ENCODE measurements at regions not wholly inside any gene's neighbourhood (a gene's known extent, or its start where the extent isn't known, plus 50 kb on each side); places are given as distances from the start of the nearest gene placed in this dataset.

DNA sequence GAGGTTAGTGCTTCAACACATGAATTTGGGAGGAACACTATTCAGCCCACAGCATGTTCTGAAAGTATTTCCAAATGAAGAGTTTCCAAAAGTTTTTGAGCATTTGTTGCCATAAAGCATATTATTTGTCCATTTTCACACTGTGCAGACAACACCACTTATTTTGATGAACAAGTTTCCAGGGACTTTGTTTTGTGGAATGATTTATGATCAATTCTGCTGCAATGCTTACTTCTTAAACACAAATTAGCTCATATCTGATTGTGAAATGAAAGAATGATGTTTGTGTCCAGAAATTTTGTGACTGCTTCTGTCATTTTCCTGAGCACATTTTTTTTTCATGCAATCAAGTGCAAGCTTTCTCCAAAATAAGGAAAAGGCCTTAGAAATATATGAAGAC, 205.3 kb downstream of the RAP2A start:
- DNase-seq = no peak

- no peak for DNase-seq
These were observed 206.3 kb downstream of the RAP2A start for GRCh38 chr13:97640268-97640667.

- DNase-seq = no peak
These were observed 214.4 kb downstream of the RAP2A start for GRCh38 chr13:97648171-97648880.

- no peak for DNase-seq
These were observed 214.9 kb downstream of the RAP2A start for GRCh38 chr13:97648881-97649224.

DNA sequence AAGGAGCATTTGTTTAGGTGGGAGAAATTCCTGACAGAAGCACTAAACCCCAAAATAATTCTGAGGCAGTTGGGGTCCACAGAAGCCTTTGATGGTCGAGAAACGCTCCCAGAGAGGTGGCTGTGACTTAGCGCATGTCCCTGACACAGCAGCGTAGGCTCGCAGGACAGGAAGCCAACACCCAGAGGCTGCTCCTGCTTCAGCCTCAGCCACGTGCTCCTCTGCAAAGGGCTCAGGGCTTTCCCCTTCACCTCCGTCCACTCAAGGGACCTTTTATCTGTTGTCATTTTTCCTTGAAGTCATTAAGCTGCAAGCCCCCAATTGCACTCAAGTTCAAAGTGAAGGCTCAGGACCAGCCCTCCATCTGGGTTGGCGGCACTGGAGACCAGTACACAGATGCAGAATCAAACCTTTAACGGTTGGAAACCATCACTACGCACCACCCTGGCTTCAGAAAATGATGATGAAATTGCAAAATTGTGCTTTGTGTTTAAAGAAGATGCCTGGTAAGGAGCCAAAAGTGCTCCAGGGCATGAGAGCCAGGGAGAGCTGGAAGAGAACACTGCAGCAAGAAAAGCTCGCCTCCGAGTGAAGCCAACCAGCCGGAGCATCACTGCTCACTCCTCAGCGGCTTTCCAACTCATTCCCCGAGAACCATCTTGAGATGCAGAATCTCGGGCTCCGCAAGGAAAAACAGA, 219.6 kb downstream of the RAP2A start:
- DNase-seq = no peak

GRCh38 chr13:97654236-97654635, 220.3 kb downstream of the RAP2A start:
- DNase-seq = no peak

DNA sequence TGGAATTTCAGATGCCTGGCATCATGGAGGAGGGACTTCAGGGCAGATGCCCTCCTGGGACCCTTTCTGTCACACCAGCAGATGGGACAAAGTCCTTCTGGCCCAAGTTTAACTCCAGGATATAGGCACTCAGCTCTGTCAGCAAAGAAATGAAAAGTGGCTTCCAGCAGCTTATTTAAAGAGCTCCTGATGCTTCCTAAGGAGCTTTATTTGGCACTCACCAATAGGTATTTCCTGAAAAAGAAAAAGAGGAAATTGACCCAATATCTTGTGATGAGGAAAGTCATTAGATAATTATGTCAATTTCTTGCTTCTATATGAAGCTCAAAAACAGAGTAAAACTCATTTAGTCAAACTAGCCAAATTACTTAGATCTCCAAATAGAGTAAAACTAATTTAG, 224.6 kb downstream of the RAP2A start:
- DNase-seq = no peak

DNA sequence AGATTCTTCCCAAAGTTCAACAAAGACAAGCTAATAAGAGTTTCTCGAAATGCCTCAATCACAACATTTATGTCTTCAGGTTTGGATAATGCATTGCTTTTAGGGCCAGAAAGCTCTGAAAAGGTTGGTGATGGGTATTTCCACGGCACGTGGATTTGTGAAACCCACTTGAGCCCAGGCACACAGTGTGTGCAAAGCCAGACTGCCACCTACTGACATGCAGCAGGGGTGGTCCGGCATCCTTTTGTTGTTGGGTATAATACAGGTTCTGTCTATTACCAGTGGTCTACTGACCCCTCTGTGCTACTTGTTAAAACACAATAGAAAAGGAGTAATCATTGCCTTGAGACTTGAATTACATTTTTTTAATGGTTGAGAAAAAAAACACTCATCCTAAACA, 225.6 kb downstream of the RAP2A start:
- no peak for DNase-seq

DNA sequence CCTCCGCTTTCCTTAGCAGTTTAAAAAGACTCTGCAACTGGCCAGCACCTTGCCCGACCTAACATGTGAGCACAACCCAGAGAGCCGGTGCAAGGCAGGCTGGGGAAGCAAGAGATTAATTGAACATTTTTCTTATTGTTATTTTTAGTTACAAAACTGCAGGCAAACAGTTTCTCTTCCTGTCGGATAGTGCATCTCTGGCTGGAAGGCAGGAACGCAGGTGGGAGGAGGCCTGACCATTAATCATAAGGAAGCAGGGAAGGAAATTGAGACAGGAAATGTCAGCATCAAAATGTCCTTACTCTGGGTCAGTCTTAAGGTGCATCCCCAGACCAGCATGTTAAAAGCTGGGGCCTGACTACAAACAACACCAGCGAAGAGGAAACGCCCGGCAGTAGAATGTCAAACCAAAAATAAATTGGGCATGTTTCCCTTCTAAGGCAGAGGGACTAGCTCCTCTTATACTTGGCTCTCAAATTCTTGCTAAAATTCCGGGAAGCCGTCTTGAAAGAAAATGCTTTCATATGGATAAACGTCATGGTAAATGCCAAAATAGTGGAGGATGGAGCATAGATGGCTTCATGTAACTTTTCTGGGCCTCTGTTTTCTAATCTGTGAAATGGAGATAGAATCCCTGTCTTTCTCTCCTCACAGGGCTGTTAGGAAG, 226.8 kb downstream of the RAP2A start:
- DNase-seq = no peak

- DNase-seq = no peak
These were observed 252.6 kb downstream of the RAP2A start for GRCh38 chr13:97686594-97686993.

DNA sequence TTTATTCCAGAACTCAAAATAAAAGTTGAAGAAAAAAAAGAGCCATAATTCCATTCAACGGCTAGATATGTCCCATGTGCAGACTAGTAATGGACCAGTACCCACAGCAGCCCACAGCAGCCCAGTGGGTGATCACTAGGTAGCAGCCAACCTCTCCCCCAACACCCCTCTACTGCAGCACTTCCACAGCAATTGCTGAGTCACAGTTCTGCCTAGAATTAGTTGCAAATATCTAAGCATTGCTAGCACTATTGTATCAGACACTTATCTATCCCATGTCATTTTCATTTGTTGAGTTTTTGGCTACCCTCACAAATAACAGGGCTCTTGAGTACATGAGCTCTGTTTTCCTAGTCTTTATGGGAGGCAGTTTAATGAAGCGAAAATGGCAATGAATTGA, 258.7 kb downstream of the RAP2A start:
- DNase-seq = no peak

- DNase-seq = no peak
These were observed 257.8 kb upstream of the IPO5 start for GRCh38 chr13:97695684-97696083.

GRCh38 chr13:97696921-97697320, 256.6 kb upstream of the IPO5 start:
- DNase-seq = no peak

- DNase-seq = no peak
These were observed 253.1 kb upstream of the IPO5 start for GRCh38 chr13:97700306-97700848.

DNA sequence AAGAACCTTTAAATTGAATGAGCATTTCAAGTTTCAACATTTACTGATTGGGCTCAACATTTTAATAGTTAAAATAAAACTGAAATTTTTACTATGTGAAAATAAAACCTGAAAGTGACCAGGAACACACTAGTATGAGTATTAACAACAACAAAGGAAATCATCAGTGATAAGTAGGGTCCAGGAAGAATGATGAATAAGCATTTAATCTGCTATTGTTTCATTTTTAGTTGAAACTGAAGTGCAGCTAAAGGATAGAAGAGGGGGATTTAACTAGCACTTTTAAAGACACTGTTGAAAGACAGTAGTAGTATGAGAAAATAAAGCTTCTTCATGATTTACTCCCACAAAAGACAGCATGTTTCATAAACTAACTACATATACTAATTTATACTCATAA, 250.9 kb upstream of the IPO5 start:
- DNase-seq = no peak

DNA sequence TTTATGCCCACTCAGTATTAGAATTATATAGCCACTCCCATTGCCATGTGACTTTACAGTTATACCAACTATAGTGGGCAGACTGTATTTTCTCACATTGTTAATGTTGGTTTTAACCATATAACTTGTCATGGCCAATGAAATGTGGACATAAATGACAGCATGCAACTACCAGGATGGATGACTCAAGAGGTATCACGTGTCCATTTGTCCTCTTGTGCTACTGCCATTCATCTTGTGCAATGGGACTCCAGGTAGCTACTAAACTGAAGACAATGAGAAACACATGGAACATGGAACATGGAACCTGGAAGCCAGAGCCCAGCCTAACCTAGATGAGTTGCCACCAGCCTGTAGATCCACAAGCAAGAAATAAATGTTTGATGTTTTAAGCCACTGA, 242.7 kb upstream of the IPO5 start:
- no peak for DNase-seq

DNA sequence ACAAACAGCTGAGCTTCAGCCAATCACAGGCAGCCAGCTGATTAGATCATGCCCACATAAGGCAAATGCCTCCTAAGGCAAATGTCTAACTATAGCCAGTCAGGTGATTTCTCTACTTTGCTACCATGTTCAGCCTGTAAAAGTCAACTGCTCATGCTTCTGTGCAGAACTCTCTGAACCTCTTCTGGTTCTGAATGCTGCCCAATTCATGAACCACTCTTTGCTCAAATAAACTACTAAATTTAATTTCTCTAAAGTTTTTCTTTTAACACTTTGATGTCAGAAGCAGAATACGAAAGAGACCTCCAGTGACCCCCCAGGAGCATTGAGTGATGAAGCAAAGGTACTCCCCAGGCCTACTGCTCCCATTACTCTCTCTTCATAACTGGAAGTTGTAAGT, 240.7 kb upstream of the IPO5 start:
- DNase-seq = no peak

- no peak for DNase-seq
These were observed 237.7 kb upstream of the IPO5 start for GRCh38 chr13:97715763-97716162.

GRCh38 chr13:97716746-97717145, 236.7 kb upstream of the IPO5 start:
- DNase-seq = no peak

DNA sequence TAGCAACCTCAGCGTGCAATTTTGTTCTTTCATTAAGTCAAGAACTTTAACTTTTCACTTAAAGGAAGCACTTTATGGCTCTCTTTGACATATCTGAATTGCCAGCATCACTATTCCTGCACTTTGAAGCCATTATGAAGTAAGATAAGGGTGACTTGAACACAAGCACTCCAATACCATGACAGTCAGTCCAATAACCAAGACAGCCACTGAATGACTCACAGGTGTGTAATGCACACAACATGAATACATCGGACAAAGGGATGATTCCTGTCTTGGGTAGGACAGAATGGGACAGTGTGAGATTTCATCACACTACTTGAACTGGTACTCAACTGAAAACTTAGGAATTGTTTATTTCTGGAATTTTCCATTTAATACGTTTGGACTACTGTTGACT, 233.7 kb upstream of the IPO5 start:
- DNase-seq = no peak

DNA sequence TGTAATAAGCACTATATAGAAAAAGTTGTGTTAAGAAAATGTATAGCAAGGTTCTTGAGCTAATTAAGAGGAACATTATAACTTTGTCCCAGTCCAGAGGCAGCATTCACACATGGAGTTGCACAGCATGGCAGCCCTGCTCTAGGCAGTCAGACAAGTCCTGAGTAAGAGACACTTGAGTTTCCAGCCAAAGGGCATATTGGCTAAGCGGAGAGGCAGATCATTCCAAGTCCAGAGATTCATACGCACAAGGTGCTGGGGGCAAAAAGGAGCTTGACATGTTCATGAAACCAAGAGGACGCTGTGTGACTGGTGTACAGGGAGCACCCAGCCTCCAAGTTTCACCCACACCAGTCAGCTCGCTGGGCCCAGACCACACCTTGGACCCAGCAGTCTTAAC, 232.6 kb upstream of the IPO5 start:
- no peak for DNase-seq

DNA sequence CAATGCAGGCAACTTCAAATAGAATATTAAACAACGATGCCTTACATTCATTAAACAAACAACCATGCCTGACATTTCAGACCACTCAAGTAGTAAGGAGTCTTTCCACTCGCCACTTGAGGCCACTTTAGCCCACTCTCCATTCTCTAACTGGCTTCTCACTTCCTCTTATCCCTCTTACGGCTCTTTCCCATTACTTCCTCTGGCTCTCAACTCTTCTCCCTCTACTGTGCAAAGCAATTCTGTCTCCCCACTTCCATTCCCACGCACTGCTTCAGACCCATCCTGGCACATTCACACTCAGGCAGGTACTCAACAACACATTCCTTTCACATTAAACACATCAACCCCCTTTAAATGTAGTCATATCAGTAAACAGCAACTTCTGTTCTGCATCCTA, 229.8 kb upstream of the IPO5 start:
- DNase-seq = no peak

GRCh38 chr13:97724450-97724849, 229.0 kb upstream of the IPO5 start:
- no peak for DNase-seq

- no peak for DNase-seq
These were observed 226.7 kb upstream of the IPO5 start for GRCh38 chr13:97726664-97727280.

Measured in stimulated activated naive CD4-positive, alpha-beta T cell (primary cell).